ENCODE measurements at regions not wholly inside any gene's neighbourhood (a gene's known extent, or its start where the extent isn't known, plus 50 kb on each side); places are given as distances from the start of the nearest gene placed in this dataset.

GRCh38 chr13:40404967-40405716, 261.3 kb downstream of the FOXO1 start:
- TF ChIP-seq SIN3A (IDR thresholded peaks at IDR 0.05; ENCODE audit: borderline replicate concordance in 2 of 2, control insufficient read depth in 1 of 2, low read depth in 2 of 2, low read length in 2 of 2) (no peak), E2F1 (CRISPR knock-in tag; IDR thresholded peaks at IDR 0.05) (no peak), MAFK (IDR thresholded peaks at IDR 0.05; ENCODE audit: low read length) (no peak), JUN (IDR thresholded peaks at IDR 0.05; ENCODE audit: borderline replicate concordance, low read depth, low read length) (no peak), JUN (CRISPR knock-in tag; IDR thresholded peaks at IDR 0.05; ENCODE audit: borderline replicate concordance) (no peak), HMBOX1 (IDR thresholded peaks at IDR 0.05) (no peak), POLR2A (conservative IDR thresholded peaks at IDR 0.05) (no peak), ZNF124 (CRISPR knock-in tag; IDR thresholded peaks at IDR 0.05) (no peak), EZH2 (IDR thresholded peaks at IDR 0.05; ENCODE audit: borderline replicate concordance, low read depth, low read length) (no peak), MXD1 (CRISPR knock-in tag; IDR thresholded peaks at IDR 0.05; ENCODE audit: borderline replicate concordance, poor library complexity, severe bottlenecking) (no peak), E2F8 (IDR thresholded peaks at IDR 0.05; ENCODE audit: low read depth, partially characterized antibody) (no peak), HDAC2 (IDR thresholded peaks at IDR 0.05) (no peak), HDGF (IDR thresholded peaks at IDR 0.05) (no peak), SIX5 (IDR thresholded peaks at IDR 0.05; ENCODE audit: borderline replicate concordance in 1 of 2, insufficient read depth in 1 of 2, low read depth in 1 of 2, low read length in 2 of 2) (no peak), SMAD4 (CRISPR knock-in tag; conservative IDR thresholded peaks at IDR 0.05) (no peak)
